Iris pigment epithelial cell (primary cell): ENCODE measurements at regions not wholly inside any gene's neighbourhood (a gene's known extent, or its start where the extent isn't known, plus 50 kb on each side); places are given as distances from the start of the nearest gene placed in this dataset.
A peak's percentile ranks its signal among the peaks of the same experiment; 100 is the strongest.

ENCODE experiments used
- DNase-seq: peaks from one replicate; pipeline ENCODE4 v3.0.0-alpha.2; 2011; ENCODE audit warnings: low read depth

DNA sequence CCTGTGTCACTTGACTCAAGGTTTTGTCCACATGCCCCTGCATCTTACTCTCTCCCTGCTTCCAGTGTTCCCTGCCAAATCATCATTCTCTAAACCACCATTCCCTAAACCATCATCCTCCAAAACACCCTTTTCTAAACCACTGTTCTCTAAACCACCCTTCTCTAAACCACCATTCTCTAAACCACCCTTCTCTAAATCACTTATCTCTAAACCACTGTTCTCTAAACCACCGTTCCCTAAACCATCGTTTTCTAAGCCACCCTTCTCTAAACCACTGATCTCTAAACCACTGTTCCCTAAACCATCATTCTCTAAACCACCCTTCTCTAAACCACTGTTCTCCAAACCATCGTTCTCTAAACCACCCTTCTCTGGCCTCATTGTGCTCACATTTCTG, 142.1 kb downstream of the CXCL12 start:
- no peak for DNase-seq

GRCh38 chr10:44242091-44242490, 142.8 kb downstream of the CXCL12 start:
- DNase-seq, result no peak

DNA sequence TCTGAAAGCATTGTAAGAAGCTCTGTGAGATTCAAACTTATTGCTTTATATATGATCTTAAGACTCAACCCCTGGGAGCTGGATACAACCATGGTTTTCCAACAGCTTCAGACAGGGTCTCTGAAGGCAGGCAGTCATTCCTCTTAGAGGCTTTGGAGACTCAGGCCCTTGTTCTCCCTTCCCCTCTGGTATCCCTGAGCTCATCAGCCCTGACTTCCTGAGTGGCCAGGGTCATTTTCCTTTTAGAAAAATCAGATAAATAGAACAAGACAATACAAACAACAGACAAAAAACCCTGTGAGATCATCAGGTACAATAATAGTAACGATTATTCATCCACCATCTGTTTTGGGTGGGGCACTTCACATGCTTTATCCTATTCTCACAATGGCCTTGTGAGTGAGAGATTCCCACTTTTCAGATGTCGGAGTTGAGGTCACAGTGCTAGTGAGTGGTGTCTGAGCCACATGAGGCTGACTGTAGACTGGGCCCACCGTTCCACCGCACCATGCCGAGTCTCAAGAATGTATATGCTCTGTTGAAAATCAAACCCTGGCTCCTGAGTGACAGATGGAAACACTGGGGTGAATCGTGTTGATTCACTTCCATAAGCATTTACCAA, 144.2 kb downstream of the CXCL12 start:
- no peak for DNase-seq

GRCh38 chr10:44238212-44238611, 146.7 kb downstream of the CXCL12 start:
- no peak for DNase-seq

DNA sequence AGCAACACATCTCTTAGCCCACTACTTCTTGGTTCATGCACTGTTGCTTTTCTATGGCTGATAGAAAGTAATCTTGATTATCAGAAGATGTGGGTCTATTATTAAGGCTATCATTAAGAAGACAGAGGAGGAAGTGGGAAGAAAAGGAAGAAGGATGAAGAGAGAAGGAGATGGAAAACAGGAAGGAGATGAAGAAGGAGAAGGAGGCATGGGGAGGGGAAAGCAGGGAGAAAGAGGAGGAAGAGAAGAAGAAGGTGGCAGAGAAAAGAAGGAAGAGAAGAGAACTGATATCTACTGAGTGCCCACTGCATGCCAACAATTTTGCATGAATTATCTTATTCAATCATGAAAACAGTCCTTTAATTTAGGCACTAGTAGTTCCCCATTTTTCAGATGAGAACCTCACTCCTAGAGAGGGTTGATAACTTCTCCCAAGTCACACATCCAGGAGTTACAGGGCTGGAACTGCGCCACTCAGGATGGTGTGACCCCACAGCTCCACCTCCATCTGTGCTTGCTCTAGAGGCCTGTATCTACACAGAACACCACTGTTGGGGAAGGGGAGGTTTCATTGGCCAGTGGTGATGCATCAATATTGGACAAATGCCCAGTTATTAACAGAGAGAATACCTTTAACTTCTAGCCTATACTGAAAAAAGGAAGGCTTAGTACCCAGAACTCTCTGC, 147.4 kb downstream of the CXCL12 start:
- no peak for DNase-seq

GRCh38 chr10:44235363-44235762, 149.5 kb downstream of the CXCL12 start:
- no peak for DNase-seq

DNA sequence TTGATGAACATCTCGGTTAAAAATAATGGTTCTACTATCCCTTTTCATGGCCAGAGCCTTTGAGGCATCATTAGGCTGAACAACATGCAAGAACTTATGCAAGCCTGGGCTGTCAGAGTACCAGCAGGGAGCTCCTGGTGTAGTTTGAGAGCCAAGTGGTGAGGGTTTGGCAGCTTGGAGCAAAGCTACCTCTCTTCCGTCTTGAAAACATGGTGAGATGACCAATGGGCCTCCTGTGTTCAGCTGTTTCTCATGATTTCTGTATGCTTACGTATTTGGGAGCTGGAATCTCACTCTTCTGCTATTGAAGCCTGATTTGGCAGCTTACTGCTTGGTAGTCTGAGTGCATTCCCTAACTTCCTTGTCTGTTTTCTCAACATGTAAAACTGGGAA, 150.4 kb downstream of the CXCL12 start:
- DNase-seq, result no peak

DNA sequence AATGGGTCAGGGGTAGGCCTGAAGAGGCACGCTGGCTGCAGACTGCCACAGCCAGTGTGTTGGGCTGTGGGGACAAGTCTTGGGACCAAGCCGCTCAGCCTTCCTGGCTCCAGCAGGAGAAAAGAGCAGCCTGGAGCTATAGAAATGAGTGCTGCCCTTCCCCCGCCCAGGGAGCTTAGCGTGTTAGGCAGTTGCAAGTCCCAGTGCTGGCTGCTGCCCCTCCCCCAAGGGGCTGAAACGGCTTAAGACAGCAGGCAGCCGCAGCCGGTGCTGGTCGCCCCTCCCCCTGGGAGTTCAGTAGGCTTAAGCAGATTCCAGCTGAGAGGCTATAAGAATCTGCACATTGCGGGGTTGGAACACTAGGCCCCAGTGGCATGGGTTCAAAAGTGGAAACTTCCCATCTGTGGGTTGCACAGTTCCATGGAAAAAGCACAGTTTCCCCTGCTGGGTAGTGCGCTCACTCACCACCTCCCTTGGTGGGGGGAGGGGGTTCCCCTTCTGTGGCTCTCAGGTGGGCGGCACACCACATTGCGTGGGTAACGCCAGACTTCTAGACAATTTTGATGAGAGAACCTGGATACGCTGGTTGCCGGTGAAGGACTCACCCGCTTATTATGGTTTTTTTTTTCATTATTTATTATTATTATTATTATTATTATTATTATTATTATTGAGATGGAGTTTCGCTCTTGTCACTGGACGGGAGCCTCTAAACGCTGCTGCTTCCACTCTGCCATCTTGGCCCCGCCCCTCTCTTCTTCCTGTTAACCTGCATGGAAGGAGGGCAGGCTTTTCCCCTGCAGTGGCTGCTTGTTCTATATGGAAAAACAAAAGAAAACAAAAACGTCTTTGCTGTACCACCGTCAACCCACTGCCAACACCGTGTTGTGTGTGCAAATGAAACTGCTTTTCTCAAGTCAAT, 151.1 kb downstream of the CXCL12 start:
- peak; percentile 1 for DNase-seq

DNA sequence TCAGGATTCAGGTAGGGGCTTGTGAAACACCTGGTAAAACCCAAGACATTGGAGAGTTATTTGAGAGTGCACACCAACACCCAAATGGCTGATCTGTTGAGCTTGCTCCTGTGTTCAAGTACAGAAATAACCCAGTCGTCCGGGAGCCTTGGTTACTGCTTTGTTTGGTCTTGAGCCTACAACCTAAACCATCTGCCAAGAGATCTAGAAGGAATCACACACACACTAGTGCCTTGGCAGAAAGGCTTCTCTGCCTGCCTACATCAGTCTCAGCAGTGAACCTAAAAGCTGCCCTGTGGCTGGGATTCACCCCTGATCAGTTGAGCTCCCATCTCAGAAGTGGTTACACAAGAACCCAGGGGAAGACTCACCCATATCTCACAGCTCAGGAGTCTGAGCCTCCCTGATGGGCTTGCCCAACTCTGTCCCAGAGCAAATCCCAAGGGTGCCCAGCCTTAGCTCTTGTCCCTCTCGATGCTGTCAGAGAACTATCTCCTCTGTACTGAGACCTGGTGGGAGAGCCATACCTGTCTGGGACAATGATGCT, 167.6 kb downstream of the CXCL12 start:
- no peak for DNase-seq

GRCh38 chr10:44216073-44216472, 168.8 kb downstream of the CXCL12 start:
- no peak for DNase-seq

GRCh38 chr10:44209811-44210210, 175.1 kb downstream of the CXCL12 start:
- DNase-seq, result no peak

DNA sequence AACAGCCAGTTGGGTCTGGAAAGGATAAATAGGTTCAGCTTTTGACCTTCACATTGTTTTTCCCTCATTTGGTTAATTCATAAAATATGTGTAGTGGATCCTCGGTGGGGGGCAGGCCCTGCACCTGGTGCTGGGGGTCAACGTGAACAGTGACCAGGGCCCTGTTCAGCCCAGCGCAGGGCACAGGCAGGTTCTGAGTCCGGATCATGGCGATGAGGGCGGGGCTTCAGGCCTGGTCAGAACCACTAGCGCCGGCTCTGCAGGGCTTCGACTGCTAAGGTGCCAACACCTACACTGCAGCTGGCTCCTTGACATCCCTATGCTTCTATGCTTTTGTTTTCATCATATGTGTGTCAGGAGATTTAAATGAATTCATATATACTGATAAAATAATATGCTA, 177.7 kb downstream of the CXCL12 start:
- no peak for DNase-seq

DNA sequence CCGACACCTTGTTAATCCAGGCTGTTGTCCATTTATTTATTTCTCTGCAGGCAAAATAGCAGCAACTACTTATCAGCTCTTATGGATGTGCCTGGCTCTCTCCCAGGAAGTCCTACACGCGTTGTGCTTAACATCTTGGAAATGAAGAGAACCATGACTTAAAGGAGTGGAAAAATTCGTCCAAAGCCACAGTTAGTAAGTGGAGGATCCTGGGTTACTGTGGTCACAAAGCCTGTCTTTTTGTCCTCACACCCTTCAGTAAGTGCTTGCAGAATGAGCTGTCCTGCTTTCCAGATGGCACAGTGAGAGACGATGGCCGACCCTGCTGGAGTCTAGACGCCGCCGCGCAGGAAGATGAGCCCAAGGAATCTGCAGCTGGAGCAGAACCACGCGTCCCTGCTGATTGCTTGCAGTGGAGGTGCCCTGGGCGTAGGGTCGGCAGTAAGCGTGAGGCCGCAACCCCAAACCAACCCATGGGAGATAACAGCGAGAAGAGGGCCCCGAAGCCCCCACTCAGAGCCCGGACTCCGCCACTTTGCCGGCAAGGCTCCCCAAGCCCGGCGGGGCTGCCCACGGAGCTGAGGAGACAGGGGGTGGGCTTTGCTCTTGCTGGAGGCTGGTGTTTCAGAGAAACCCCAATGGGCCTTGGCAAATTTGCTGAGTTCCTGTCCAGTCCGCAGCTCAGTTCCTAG, 178.6 kb downstream of the CXCL12 start:
- DNase-seq, result no peak

GRCh38 chr10:44205067-44205466, 179.8 kb downstream of the CXCL12 start:
- DNase-seq, result no peak

- DNase-seq, result no peak
Observed at GRCh38 chr10:44203535-44203934, 181.4 kb downstream of the CXCL12 start.

- no peak for DNase-seq
Observed at GRCh38 chr10:44202952-44203351, 181.9 kb downstream of the CXCL12 start.

DNA sequence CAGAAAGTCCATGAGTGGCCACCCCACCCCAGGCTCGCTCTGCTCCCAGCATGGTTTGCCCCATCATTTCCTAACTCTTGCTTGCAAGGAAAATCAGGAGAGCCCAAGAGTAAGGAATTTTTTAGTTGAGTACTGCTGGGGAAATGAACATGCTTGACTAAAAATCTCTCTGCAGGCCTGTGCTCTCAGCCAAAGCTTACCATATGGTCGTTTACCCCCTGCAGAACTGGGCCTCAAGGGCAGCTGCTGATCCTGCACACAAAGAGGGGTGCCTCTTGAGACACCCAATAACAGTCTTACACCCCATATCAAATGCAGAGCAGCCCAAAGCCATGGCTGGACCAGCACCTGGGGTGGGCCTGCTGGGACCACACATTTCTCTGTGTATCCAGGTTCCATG, 183.2 kb downstream of the CXCL12 start:
- no peak for DNase-seq

DNA sequence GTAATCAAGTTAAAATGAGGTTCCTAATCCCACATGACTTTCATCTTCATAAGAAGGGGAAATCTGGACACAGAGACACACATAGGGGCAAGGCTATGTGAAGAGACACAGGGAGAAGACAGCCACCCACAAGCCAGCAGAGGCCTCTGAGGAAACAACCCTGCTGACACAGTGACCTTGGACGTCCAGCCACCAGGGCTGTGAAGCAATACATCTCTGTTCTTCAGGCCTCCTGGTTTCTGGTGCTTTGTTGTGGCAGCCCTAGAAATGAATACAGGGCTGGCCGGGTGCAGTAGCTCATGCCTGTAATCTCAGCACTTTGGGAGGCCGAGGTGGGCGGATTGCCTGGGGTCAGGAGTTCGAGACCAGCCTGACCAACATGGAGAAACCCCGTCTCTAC, 183.9 kb downstream of the CXCL12 start:
- no peak for DNase-seq

DNA sequence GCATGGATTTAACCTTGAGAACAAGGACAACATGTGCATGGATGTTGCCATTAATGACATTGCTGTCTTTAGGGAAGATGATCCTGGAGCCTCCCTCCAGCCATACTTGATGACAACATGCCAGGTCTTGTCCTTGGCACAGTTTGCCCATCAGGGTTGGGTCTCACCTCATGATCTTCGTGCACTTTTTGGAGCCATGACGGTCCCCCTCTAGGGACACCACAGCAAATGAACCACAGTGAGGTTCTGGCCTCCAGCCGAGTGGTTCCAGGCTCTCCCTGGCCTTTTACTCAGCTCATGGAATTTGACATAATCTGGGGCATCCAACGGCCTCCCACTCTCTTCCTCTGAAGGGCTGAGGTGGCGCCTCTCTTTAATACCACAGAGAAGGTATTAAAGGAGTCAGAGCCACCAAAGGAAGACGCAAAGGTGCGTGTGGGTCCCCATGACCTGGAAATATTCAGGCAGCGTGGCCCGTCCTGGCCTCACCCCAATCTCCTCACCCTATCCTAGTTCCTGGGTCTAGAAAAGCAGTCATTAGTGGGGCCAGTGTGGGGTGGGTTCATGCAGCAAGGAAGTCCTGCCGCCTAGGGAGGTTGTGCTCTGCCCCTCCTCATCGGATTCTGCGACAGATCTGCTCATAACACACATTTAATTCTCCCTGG, 184.8 kb downstream of the CXCL12 start:
- DNase-seq, result no peak

GRCh38 chr10:44199267-44199666, 185.6 kb downstream of the CXCL12 start:
- no peak for DNase-seq

DNA sequence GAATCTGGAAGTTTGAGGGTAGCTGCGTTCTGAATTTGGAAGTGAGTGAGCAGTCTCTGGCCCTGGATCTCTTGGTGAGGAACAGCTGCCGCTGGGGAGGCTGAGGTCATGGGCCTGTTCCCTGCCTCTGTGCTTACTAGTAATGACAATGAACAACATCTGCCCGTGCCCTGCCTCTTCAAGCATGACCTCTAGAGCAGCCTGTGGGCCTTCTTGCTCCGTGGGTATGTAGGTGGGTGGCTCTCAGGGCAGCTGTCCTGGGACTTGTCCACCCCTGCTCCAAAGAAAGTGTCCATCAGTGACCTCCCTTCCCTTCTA, 186.2 kb downstream of the CXCL12 start:
- DNase-seq, result no peak
